ENCODE measurements at regions not wholly inside any gene's neighbourhood (a gene's known extent, or its start where the extent isn't known, plus 50 kb on each side); places are given as distances from the start of the nearest gene placed in this dataset.

GRCh38 chr6:113649276-113649675 lies 207.9 kb upstream of the MARCKS start:
- TF ChIP-seq POLR2AphosphoS5 (IDR thresholded peaks at IDR 0.05; ENCODE audit: low read depth) (no peak), NANOG (IDR thresholded peaks at IDR 0.05; ENCODE audit: borderline replicate concordance) (no peak), EZH2 (IDR thresholded peaks at IDR 0.05; ENCODE audit: low read depth, unreplicated experiment) (no peak)
- TF ChIP-seq, protein P1, sequence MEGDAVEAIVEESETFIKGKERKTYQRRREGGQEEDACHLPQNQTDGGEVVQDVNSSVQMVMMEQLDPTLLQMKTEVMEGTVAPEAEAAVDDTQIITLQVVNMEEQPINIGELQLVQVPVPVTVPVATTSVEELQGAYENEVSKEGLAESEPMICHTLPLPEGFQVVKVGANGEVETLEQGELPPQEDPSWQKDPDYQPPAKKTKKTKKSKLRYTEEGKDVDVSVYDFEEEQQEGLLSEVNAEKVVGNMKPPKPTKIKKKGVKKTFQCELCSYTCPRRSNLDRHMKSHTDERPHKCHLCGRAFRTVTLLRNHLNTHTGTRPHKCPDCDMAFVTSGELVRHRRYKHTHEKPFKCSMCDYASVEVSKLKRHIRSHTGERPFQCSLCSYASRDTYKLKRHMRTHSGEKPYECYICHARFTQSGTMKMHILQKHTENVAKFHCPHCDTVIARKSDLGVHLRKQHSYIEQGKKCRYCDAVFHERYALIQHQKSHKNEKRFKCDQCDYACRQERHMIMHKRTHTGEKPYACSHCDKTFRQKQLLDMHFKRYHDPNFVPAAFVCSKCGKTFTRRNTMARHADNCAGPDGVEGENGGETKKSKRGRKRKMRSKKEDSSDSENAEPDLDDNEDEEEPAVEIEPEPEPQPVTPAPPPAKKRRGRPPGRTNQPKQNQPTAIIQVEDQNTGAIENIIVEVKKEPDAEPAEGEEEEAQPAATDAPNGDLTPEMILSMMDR (conservative IDR thresholded peaks at IDR 0.05; ENCODE audit: low read depth in 2 of 2) = no peak
